ENCODE measurements at regions not wholly inside any gene's neighbourhood (a gene's known extent, or its start where the extent isn't known, plus 50 kb on each side); places are given as distances from the start of the nearest gene placed in this dataset.

DNA sequence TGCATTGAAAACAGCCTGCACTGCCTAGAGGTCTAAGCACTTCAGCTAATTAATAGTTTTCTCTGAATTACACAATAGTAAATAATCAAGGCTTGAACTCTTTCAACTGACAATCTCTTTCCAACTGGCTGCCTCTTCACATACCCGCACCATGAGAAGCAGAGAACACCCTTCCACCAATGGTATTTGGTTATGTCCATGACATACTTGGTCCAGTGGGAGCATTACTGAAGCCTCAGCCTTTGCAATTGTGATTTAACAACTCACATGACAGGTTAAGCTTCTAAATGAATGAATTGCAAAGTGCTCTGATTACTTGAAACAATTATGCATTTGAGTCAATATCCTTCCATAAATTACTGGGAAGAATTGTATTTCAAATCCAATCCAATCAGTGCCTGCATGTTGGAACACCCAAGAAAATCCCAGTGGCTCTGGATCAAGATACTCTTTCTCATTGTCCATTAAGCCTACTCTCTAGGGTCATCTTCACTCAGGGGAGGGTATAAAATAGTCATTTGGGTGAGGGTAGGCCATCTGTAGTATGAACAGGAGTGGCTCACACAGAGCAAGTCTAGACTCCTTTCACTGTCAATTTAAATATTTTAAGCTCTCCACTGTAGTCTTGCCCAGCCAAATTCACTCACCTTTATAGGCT is 101.1 kb downstream of the HS1BP3 start:
- H3K4me1 ChIP-seq (ENCODE audit: insufficient read depth, insufficient read length): peaks cover 2% of the 10 kb centered on the region
- no peak for DNase-seq (ENCODE audit: low read depth, low spot score)
- no peaks in the 10 kb centered on the region for H3K27me3 ChIP-seq (ENCODE audit: insufficient read depth, insufficient read length)
- no peaks in the 10 kb centered on the region for H3K36me3 ChIP-seq (ENCODE audit: insufficient read depth, insufficient read length, low read length)
- no peak overlapping the region for H3K9ac ChIP-seq (ENCODE audit: insufficient read length, low read depth)
- H3K4me3 ChIP-seq (ENCODE audit: insufficient read length, low read depth): no peak overlapping the region
- H3K9me3 ChIP-seq (ENCODE audit: insufficient read depth, low read length): peaks cover 8% of the 10 kb centered on the region; the same call in 1 of the 2 replicates
- no peak for TF ChIP-seq SUZ12 (IDR thresholded peaks at IDR 0.05; ENCODE audit: extremely low read depth, insufficient read depth, insufficient read length)
- no peak for TF ChIP-seq ZNF274 (IDR thresholded peaks at IDR 0.05; ENCODE audit: low read depth, low read length)
- TF ChIP-seq YY1 (IDR thresholded peaks at IDR 0.05; ENCODE audit: insufficient read depth, insufficient read length): no peak

DNA sequence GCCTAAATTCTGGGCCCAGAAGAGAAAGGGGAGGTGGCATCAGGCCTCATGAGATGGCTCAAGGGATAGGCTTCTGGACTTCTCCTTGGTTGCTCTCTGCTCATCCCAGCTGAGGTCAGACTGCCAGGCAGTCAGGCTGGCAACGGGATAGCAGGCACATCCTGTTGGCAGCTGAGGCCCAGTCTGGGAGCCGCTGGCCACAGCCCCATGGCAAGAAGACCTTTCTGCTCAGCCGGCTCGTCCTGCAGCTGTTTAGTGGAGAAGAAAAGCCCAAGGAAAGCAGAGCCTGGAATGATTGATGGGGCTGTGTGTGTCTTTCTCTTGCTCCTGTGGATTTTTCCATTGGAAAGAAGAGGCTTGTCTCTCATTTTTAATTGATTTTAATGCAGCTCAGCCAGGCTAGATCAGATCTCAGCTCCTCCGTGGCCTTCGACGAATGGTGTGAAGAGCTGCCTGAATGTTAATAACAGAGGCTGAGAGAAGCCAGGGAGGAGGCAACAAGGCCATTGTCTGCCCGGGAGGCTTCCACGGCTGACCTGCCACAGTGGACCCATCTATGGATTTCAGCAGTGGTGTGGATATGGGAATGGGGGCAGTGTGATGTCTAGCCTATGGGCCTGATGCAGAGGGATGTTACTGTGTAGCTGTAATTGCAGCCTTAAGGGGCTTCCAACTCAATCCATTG is 99.5 kb downstream of the HS1BP3 start:
- Histone ChIP-seq H3K27me3 (ENCODE audit: insufficient read depth, insufficient read length) (no peaks in the 10 kb centered on the region), H3K4me1 (ENCODE audit: insufficient read depth, insufficient read length) (peaks cover 2% of the 10 kb centered on the region), H3K36me3 (ENCODE audit: insufficient read depth, insufficient read length, low read length) (no peaks in the 10 kb centered on the region), H3K4me3 (ENCODE audit: insufficient read length, low read depth) (no peak overlapping the region), H3K9ac (ENCODE audit: insufficient read length, low read depth) (no peak overlapping the region), H3K9me3 (ENCODE audit: insufficient read depth, low read length) (no peaks in the 10 kb centered on the region)
- TF ChIP-seq YY1 (IDR thresholded peaks at IDR 0.05; ENCODE audit: insufficient read depth, insufficient read length) (no peak), SUZ12 (IDR thresholded peaks at IDR 0.05; ENCODE audit: extremely low read depth, insufficient read depth, insufficient read length) (no peak), ZNF274 (IDR thresholded peaks at IDR 0.05; ENCODE audit: low read depth, low read length) (no peak)
- no peak for DNase-seq (ENCODE audit: low read depth, low spot score)

GRCh38 chr2:20551945-20552328 is 99.0 kb downstream of the HS1BP3 start:
- TF ChIP-seq SUZ12 (IDR thresholded peaks at IDR 0.05; ENCODE audit: extremely low read depth, insufficient read depth, insufficient read length) (no peak), YY1 (IDR thresholded peaks at IDR 0.05; ENCODE audit: insufficient read depth, insufficient read length) (no peak), ZNF274 (IDR thresholded peaks at IDR 0.05; ENCODE audit: low read depth, low read length) (no peak)
- no peak for DNase-seq (ENCODE audit: low read depth, low spot score)
- Histone ChIP-seq H3K9me3 (ENCODE audit: insufficient read depth, low read length) (no peaks in the 10 kb centered on the region), H3K4me1 (ENCODE audit: insufficient read depth, insufficient read length) (peaks cover 2% of the 10 kb centered on the region), H3K27me3 (ENCODE audit: insufficient read depth, insufficient read length) (no peaks in the 10 kb centered on the region), H3K4me3 (ENCODE audit: insufficient read length, low read depth) (no peak overlapping the region), H3K9ac (ENCODE audit: insufficient read length, low read depth) (no peak overlapping the region), H3K36me3 (ENCODE audit: insufficient read depth, insufficient read length, low read length) (no peaks in the 10 kb centered on the region)

GRCh38 chr2:20552847-20553246 is 98.1 kb downstream of the HS1BP3 start:
- TF ChIP-seq SUZ12 (IDR thresholded peaks at IDR 0.05; ENCODE audit: extremely low read depth, insufficient read depth, insufficient read length): no peak
- no peak for TF ChIP-seq YY1 (IDR thresholded peaks at IDR 0.05; ENCODE audit: insufficient read depth, insufficient read length)
- no peak for TF ChIP-seq ZNF274 (IDR thresholded peaks at IDR 0.05; ENCODE audit: low read depth, low read length)
- no peak overlapping the region for H3K4me3 ChIP-seq (ENCODE audit: insufficient read length, low read depth)
- H3K4me1 ChIP-seq (ENCODE audit: insufficient read depth, insufficient read length): peaks cover 5% of the 10 kb centered on the region

GRCh38 chr2:20553580-20553979 is 97.3 kb downstream of the HS1BP3 start:
- no peak overlapping the region for H3K9ac ChIP-seq (ENCODE audit: insufficient read length, low read depth)

More at GRCh38 chr2:20552847-20553246, 98.1 kb downstream of the HS1BP3 start:
- H3K9ac ChIP-seq (ENCODE audit: insufficient read length, low read depth): no peak overlapping the region
- H3K9me3 ChIP-seq (ENCODE audit: insufficient read depth, low read length): no peaks in the 10 kb centered on the region
- no peaks in the 10 kb centered on the region for H3K36me3 ChIP-seq (ENCODE audit: insufficient read depth, insufficient read length, low read length)
- H3K27me3 ChIP-seq (ENCODE audit: insufficient read depth, insufficient read length): no peaks in the 10 kb centered on the region
- DNase-seq (ENCODE audit: low read depth, low spot score): no peak

DNA sequence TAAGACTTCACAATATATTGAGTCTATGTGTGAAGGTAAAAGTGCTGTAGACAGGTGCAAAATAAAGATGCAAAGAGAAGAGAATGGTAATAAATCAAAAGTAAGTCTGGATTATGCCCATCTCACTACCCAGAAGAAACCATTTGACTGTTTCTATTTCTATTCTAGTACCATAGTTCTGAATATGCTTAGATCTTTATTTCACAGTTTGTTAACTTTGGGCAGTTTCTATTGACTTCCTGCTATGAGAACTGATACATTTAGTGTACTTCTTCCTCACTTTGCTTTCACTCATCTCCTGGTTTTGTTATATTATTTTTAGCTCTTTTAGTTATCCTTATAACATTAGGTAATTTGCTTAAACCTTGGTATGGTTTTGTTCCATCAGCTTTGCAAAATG is 94.9 kb downstream of the HS1BP3 start:
- DNase-seq (ENCODE audit: low read depth, low spot score): no peak
- Histone ChIP-seq H3K4me3 (ENCODE audit: insufficient read length, low read depth) (no peak overlapping the region), H3K9me3 (ENCODE audit: insufficient read depth, low read length) (no peaks in the 10 kb centered on the region), H3K9ac (ENCODE audit: insufficient read length, low read depth) (no peak overlapping the region), H3K36me3 (ENCODE audit: insufficient read depth, insufficient read length, low read length) (no peaks in the 10 kb centered on the region), H3K27me3 (ENCODE audit: insufficient read depth, insufficient read length) (no peaks in the 10 kb centered on the region), H3K4me1 (ENCODE audit: insufficient read depth, insufficient read length) (peaks cover 13% of the 10 kb centered on the region)
- TF ChIP-seq YY1 (IDR thresholded peaks at IDR 0.05; ENCODE audit: insufficient read depth, insufficient read length) (no peak), ZNF274 (IDR thresholded peaks at IDR 0.05; ENCODE audit: low read depth, low read length) (no peak), SUZ12 (IDR thresholded peaks at IDR 0.05; ENCODE audit: extremely low read depth, insufficient read depth, insufficient read length) (no peak)

More at GRCh38 chr2:20553580-20553979, 97.3 kb downstream of the HS1BP3 start:
- Histone ChIP-seq H3K4me1 (ENCODE audit: insufficient read depth, insufficient read length) (peaks cover 8% of the 10 kb centered on the region), H3K27me3 (ENCODE audit: insufficient read depth, insufficient read length) (no peaks in the 10 kb centered on the region), H3K36me3 (ENCODE audit: insufficient read depth, insufficient read length, low read length) (no peaks in the 10 kb centered on the region), H3K4me3 (ENCODE audit: insufficient read length, low read depth) (no peak overlapping the region), H3K9me3 (ENCODE audit: insufficient read depth, low read length) (no peaks in the 10 kb centered on the region)
- no peak for DNase-seq (ENCODE audit: low read depth, low spot score)
- no peak for TF ChIP-seq SUZ12 (IDR thresholded peaks at IDR 0.05; ENCODE audit: extremely low read depth, insufficient read depth, insufficient read length)
- no peak for TF ChIP-seq ZNF274 (IDR thresholded peaks at IDR 0.05; ENCODE audit: low read depth, low read length)
- no peak for TF ChIP-seq YY1 (IDR thresholded peaks at IDR 0.05; ENCODE audit: insufficient read depth, insufficient read length)

- Histone ChIP-seq H3K4me1 (ENCODE audit: insufficient read depth, insufficient read length) (peaks cover 14% of the 10 kb centered on the region), H3K9ac (ENCODE audit: insufficient read length, low read depth) (no peak overlapping the region), H3K4me3 (ENCODE audit: insufficient read length, low read depth) (no peak overlapping the region), H3K9me3 (ENCODE audit: insufficient read depth, low read length) (no peaks in the 10 kb centered on the region), H3K27me3 (ENCODE audit: insufficient read depth, insufficient read length) (no peaks in the 10 kb centered on the region), H3K36me3 (ENCODE audit: insufficient read depth, insufficient read length, low read length) (no peaks in the 10 kb centered on the region)
- TF ChIP-seq ZNF274 (IDR thresholded peaks at IDR 0.05; ENCODE audit: low read depth, low read length): no peak
- no peak for TF ChIP-seq YY1 (IDR thresholded peaks at IDR 0.05; ENCODE audit: insufficient read depth, insufficient read length)
- no peak for TF ChIP-seq SUZ12 (IDR thresholded peaks at IDR 0.05; ENCODE audit: extremely low read depth, insufficient read depth, insufficient read length)
- no peak for DNase-seq (ENCODE audit: low read depth, low spot score)
Observed at GRCh38 chr2:20556756-20557155, 94.1 kb downstream of the HS1BP3 start.

All from NT2/D1 (cell line).